ENCODE measurements at regions not wholly inside any gene's neighbourhood (a gene's known extent, or its start where the extent isn't known, plus 50 kb on each side); places are given as distances from the start of the nearest gene placed in this dataset.

DNA sequence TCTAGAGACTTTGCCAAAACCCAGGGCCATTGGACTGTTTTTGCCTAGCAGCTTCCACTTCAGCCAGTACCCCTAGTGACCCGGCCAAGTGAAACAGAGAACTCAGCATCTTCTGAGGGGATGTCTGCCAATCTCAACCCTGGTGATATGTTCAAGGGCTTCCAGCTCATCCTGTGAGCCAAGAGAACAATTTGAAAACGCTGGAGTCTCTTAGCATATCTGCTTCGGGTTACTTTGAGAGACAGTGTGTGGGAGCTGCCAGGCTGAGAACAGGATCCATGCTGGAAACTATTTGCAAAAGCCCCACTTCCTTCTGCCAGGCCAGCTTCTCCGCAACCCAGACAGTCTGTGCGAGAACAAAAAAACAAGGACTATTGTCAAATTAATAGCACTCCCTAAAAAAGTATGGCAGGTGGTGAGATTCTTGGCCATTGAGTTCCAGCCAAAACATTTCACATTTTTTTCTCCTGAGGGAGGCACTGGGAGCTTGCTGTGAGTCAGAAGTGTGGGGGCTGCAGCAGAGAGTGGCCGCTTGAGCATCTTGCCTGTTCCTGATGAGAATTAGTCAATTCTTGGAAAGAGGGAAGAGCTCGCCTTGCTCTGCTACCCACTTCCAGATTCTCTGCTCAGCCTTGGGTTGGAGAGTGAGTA lies 395.6 kb upstream of the TRIB2 start:
- DNase-seq (ENCODE audit: low read depth in 4 of 4, low spot score in 3 of 4): no peak

DNA sequence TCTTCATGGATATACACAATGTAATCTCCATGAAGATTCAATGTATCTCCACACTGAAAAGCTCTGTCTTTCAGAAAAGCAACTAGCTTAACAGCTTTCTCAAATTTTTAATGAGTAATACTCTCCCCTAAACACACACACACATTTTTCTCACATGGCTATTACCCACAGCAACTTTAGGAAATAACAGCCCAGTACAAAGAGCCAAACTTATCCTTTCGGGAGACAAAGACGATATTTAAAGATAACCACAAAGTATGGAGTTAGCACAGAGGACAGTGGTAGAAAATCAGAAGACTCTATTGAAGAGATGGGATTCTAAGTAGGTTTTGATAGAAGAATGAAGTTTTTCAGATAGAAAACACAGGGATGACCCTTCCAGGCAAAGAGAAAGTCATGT lies 394.9 kb upstream of the TRIB2 start:
- no peak for DNase-seq (ENCODE audit: low read depth in 4 of 4, low spot score in 3 of 4)

DNA sequence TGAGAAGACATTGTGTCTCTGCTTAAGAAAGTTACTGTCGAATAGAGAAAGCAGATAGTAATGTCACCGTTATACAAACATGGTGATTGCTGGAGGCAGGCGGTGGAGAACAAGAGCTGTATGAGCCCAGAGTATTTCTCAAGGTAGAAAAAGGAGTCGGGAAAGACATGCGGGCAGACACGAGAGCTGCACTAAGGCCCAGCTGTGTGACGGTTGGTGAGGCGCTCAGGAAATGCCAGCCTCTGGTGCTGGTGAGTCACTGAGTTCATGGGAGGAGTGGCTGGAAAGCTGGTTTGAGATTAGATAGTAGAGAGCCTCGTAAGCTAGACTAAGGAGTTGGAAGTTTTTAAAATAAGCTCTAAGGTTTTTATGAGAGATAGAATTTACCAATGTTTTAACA lies 390.9 kb upstream of the TRIB2 start:
- DNase-seq (ENCODE audit: low read depth in 4 of 4, low spot score in 3 of 4): no peak

DNA sequence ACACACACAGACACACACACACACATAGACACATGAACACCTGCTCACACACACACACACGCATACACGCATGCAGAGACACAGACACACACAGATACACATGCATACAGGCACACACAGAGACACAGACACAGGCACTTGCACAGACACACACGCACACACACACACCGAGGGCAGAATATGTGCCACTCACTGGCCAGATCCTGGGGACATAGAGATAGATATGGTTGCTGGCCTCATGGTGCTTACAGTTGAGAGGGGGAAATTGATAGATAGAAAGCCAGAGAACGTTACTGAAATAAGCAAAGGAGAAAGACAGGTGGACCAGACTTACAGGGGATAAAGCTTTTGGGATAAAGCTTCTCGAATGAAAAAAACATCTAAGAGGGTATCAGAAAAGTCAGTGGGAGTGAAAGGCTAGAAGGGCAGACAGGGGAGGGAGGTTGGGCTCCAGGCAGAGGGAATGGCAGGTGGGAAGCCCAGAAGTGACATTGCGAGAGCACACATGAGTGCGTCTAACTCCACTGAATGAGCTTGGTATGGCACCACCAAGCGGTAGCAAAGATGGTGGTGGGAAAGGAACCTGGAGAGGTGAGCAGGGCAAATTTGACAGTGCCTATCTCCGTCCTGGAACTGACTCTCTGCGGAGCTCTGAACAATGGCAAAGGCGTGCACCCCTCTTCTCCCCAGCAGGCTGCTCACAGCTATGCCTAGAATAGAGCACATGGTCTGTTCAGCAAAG lies 390.1 kb upstream of the TRIB2 start:
- DNase-seq (ENCODE audit: low read depth in 4 of 4, low spot score in 3 of 4): no peak

DNA sequence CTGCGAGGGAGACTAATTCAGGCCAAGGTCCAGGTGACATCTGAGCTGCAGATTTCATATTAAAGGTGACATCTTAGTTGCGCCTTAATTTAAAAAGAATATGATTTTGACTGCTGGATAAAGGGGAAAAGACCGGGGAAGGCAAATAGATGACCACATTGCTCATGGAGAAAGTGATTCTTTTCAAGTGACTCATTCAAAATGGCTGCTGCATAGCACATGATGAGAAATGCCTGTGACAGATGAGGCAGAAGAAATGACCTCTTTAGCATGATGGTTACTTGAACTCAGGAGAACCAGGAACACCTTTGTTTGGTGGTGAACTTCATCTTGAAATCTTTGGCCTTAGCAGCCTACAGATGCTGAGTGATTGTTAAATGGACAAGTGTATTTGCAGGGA lies 385.8 kb upstream of the TRIB2 start:
- no peak for DNase-seq (ENCODE audit: low read depth in 4 of 4, low spot score in 3 of 4)

DNA sequence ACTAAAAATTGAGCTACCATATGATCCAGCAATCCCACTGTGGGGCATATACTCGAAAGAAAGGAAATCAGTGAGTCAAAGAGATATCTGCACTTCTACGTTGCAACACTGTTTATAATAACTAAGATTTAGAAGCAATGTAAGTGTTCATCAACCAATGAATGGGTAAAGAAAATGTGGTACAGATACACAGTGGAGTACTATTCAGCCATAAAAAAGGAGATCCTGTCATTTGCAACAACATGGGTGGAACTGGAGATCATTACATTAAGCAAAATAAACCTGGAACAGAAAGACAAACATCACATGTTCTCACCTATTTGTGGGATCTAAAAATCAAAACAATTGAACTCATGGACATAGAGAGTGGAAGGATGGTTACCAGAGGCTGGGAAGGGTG lies 385.0 kb upstream of the TRIB2 start:
- DNase-seq (ENCODE audit: low read depth in 4 of 4, low spot score in 3 of 4): no peak

DNA sequence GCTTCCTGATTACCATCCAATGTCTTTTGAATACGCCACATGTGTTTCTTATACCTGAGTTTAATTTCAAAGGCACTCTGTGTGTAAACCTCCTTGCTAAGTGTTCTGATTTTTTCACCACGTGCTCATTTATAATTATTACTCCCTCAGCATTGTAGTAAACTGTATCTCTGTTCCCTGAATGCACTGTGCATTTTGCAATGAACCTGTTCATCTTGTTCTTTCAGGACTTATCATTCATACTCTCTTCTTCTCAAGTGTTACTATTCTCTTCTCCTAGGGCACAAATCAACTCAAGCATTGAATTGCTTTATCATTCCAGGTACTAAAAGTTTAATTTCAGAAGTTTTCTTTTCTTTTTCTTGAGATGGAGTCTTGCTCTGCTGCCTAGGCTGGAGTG lies 383.4 kb upstream of the TRIB2 start:
- DNase-seq (ENCODE audit: low read depth in 4 of 4, low spot score in 3 of 4): no peak

DNA sequence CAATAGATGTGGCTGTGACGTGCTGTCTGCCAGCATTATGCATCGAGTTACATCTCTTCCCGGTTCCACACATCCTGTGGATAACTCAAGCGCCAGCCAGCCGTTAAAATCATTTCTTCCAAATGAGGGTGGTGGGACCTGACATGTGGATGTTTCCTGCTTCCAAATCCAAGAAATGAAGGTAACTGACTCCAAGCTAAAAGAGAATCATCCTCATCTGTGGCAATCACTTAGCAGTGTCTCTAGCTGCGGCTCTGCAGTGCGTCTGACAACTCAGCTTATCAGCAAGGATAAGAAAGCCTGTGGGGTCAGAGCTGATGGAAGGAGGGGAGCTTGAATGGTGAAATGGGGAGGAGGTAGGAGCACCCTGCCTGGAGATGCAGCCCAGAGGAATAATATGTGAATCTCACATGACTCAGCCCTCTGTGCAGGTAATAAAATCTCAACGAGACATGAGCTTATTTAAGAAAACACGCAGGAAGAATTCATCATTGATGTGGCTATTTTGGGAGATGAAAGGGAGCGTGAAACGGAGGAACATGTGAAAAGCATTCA lies 382.2 kb upstream of the TRIB2 start:
- DNase-seq (ENCODE audit: low read depth in 4 of 4, low spot score in 3 of 4): no peak

DNA sequence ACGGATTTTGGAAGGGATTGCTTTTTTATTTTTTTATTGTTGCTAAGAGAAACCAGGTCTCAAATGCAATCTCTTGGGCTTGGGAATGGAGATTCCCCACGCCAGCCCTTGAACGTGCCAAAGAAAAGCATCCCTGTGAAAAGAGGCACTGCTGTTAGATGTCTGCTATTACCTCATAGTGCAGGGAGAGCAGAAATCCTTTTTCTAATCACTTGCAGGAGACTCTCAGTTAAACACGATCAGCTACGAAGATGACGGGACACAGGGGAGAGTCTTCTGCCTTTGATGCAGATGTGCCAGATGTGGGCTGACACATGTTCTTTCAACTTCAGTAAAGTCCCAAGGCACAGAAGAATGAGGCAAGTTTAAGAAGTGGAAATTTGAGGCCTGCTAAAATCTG lies 381.6 kb upstream of the TRIB2 start:
- no peak for DNase-seq (ENCODE audit: low read depth in 4 of 4, low spot score in 3 of 4)

DNA sequence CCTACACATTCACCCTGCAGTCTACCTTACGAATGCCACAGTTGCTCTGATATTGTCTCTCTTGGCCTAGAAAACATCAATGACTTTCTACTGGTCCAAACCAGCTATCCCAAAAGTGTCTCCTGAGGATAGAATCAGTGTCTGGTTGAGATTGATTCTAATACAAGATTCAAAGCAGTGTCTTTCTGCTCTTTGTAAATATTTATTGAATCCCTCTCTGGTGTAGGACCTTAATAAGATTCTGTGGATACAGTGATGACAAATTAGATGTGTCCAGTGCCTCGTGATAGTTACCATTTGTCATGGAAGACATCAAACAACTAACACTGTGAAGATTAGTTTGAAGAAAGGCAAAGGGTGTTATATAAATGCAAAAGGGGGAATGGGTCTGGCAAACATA lies 380.7 kb upstream of the TRIB2 start:
- no peak for DNase-seq (ENCODE audit: low read depth in 4 of 4, low spot score in 3 of 4)

DNA sequence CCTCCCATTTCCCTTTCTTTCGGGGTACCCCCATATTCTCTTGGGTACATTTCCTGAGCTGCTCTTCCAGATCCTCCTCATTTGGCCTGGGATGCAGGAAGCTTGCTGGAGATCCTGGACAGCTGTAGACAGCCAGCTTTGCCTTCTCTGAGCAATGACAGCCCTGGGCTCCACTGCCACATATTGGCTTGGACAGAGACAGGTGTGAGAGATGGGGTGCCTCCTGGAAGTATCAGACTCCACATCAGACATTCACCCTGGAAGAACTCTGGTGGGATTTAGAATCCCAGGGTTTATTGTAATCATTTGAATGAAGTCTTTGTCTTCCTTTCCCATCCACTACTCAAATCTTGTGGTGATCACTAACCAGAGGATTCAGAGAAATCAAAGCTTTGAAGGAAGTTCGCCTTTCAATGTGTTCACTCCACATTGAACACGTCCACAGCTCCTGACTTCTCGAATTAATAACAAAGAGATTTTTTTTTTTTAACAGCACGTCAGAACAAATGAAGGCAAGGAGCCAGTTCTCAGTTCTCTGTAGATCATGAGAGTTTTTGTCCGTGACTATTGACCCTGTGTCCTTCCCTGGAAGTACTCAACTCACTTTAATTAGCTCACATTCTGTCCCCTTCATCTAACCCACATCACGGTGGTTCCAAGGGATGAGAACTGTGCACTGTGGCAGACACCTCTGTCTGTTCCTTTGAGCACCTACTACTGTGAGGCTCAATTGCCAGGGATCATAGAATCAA lies 377.6 kb upstream of the TRIB2 start:
- DNase-seq (ENCODE audit: low read depth in 4 of 4, low spot score in 3 of 4): no peak

DNA sequence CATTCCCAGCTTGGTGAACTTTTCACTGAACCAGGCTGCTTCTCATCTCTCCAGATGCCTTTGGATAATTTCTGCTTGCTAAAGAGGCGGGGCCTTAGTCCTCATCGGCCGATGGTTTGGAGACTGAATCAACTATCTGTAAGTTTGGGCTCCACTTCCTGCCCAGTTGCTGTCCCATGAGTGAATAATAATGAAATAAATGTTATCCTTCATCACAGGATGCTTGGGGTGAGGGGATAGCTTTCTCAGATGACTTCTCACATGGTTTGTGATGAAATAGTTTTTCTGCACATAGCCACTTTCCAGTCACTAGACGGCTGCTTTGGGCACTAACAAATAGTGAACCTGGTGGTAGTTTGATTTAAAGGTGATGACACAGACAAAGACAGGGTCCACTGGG lies 376.6 kb upstream of the TRIB2 start:
- no peak for DNase-seq (ENCODE audit: low read depth in 4 of 4, low spot score in 3 of 4)

DNA sequence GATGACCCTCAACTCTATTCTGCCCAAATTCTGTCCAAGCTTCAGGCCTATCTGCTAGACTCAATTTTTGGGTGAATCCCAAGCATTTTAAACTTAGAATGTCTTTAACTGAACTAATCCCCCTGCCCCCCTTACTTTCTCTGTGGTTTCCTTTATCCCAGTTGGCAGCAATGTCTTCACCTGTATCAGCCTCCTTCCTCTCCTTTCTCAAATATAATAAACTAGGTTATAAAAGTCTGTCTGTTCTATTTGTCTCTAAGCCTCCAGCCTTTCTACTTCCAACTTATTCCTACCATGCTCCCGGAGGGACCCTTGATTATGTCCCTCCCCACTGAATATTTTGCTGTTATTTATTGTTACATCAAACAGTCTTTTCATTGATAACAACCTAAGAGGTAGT lies 375.5 kb upstream of the TRIB2 start:
- DNase-seq (ENCODE audit: low read depth in 4 of 4, low spot score in 3 of 4): no peak

DNA sequence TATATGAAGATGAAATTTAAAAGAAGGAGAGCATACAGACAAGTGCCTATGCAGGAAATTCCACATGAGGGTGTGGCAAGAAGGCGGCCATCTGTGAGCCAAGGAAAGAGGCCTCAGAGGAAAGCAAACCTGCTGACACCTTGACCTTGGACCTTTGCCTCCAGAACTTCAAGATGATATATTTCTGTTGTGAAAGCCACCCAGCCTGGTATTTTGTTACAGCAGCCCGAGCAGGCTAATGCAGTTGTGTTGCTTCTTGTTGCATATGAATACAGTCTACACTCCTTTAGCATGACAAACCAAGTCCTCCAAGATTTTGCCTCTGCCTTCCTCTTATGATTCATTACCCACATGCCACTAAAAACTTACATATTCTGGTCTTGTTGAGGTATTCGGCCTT lies 374.8 kb upstream of the TRIB2 start:
- DNase-seq (ENCODE audit: low read depth in 4 of 4, low spot score in 3 of 4): no peak

DNA sequence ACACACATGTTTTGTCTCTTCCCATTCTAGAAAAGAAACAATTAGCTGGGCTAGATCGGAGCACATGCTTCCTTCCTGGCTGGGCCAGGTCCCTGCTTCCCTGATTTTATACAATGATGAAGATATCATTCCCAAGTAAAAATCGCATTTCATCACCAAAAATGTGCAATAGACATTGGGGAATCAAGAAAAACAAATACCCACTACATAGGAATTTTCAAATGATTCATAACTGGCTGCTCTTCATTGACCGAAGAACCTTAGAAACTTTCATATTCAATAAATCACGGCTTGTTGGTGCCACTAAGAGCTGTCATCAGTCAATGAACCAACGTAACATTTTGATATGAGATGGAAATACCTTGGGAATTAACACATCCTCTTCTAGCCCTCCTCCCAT lies 373.6 kb upstream of the TRIB2 start:
- DNase-seq (ENCODE audit: low read depth in 4 of 4, low spot score in 3 of 4): no peak

DNA sequence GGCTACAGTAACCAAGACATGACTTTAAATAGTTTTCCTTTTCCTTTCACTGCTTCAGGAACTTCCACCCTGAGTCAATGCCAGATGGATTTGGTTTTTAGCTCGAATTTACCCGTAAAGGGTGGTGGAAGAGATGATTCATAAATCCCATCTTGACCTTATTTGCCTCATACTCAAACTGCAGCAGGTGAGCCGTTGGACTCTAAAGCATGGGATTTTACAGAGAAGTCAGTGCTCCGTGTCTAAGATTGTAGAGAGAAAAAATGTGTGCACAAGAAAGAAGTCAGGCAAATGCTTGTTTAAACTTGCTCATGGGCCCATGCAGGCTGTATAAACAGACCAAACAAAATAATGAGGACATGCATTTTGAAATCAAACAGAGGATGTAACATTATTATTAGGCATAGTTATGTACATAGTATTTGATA lies 369.7 kb upstream of the TRIB2 start:
- no peak for DNase-seq (ENCODE audit: low read depth in 4 of 4, low spot score in 3 of 4)

DNA sequence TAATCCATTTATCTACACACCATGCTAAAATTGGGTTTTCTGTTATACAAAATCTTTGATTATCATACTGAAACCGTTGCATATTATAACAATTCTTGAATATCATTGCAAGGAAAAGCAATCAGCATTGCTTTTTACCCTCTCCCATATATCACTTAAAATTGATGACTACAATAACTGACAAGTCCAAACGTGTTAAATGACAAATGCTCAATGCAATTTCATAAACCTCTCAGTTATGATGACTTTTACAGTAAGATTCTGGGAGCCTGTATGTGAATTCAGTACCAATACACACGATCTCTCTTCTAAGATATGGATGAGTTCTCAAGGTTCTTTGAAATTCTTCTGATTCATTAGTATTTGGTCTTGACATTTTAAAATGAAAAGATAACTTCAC lies 368.5 kb upstream of the TRIB2 start:
- no peak for DNase-seq (ENCODE audit: low read depth in 4 of 4, low spot score in 3 of 4)

DNA sequence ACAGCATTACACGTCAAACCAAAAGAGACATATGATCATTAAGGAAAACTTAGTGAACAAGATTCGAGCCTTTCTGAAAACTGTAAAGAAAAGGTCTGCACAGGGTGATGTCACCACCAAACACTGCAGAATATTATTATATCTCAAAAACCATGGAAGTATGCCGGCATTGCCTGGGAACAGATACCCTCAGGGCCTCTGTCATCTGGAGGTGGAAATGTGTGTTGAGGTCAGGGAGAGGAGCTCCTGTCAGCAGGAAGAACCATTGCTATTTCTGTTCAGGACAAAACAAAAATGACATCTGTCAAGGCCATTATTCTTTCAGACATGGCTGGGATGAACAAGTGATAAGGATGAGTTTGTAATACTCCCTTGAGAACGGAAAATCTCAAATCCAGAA lies 365.9 kb upstream of the TRIB2 start:
- DNase-seq (ENCODE audit: low read depth in 4 of 4, low spot score in 3 of 4): no peak

DNA sequence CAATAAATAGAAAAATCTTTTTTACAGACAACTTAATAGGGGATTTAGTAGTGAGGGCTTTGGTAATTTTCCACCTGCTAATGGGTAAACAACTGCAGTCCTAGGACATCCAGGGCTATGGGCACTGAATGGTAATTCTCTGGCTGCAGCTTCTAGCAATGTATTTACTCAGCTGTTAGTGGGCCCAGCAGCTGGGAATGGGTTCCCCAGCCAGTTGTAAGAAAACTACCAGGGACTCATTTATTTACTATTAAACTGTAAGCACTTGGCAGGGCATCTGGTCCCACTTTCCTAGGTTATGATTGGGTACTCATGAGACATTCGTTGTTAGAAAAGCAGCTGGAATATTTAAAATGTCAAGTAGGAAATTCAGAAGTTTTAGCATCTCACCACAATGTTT lies 363.8 kb upstream of the TRIB2 start:
- no peak for DNase-seq (ENCODE audit: low read depth in 4 of 4, low spot score in 3 of 4)

DNA sequence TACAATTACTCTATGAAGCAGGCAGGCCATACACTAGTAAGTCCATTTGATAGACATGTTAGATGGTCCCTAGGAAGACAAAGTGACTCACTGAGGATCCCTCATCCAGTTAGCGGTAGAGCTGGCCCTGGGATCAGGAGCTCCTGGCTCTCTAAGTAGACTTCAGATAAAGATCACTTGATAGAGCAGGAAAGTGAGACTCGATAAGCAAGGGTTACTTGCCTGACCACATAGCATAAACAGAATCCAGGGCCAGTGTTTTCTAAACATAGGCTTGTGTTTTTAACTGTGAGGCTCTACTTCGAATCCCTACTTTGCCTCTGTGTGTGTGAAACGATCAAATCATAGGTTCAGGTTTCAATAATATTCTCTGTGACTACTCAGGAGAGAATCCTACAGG lies 355.2 kb upstream of the TRIB2 start:
- DNase-seq (ENCODE audit: low read depth in 4 of 4, low spot score in 3 of 4): no peak

DNA sequence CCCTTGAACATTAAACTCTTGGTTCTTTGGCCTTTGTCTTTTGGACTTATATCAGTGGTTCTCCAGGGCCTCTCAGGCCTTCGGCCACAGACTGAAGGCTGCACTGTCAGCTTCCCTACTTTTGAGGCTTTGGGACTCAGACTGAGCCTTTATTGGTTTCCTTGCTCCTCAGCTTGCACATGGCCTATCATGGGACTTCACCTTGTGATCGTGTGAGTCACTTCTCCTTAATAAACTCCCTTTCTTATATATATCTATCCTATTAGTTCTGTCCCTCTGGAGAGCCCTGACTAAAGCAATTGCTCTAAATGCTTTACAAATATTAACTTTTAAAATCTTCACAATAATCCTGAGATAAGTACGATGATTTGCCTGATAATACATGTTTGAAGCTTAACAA lies 353.6 kb upstream of the TRIB2 start:
- DNase-seq (ENCODE audit: low read depth in 4 of 4, low spot score in 3 of 4): no peak

DNA sequence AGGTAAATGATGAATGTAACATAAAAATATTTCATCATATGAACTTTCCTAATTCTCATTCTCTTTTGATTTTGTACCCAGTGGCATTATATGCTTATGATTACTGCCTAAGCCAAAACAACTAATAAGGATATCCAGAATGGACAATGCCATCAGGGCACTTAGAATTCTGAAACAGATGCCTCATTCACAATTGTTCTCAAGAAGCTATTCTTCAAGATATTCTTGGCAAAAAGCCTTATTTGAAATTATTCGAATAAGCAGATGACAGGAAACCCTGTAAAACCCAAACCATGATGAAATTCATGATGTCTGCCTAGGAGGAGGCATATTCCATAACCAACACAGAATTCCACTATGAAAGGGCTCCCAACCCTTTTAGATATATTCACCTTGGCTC lies 353.2 kb upstream of the TRIB2 start:
- no peak for DNase-seq (ENCODE audit: low read depth in 4 of 4, low spot score in 3 of 4)

Measured in left renal pelvis (tissue), 4 donors.